NCI-H2196 (cell line): ENCODE measurements at regions not wholly inside any gene's neighbourhood (a gene's known extent, or its start where the extent isn't known, plus 50 kb on each side); places are given as distances from the start of the nearest gene placed in this dataset.
"Not testable (repeated sequence)": the region's sequence is repeated elsewhere in the genome, so short reads cannot be mapped to it uniquely, and the experiment has no call there.

Source experiments
- DNase-seq: peaks from one replicate; lab custom pipeline; 2025; ENCODE audit not compliant: unreplicated experiment; lab: John Stamatoyannopoulos, UW

DNA sequence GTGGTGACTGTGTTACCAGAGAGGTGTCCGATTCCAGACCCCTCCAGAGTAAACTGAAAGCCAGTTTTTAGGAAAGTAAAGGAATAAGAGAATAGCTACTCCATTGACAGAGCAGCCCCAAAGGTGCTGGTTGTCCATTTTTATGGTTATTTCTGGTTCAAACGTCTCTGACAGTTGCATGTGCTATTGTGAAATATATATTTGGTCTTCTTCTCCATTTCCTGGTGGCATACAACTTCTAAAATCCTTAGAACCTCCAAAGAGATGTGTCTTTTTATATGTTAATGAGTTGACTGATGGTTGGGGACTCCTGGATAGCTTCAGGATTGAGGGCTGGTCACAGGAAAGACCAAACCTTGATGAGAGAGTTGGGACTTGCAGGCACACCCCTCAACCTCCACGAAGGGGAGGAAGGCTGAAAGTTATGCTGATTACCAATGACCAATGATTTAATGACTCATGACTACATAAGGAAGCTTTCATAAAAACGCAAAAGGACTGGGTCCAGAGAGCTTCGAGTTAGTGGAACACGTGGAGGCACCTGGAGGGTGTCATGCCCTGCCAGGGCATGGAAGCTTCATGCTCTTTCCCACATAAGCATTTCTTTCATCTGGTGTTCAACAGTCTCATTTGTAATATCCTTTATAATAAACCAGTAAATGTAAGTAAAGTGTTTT, 100.7 kb downstream of the SLC16A1 start:
- no peak for DNase-seq

DNA sequence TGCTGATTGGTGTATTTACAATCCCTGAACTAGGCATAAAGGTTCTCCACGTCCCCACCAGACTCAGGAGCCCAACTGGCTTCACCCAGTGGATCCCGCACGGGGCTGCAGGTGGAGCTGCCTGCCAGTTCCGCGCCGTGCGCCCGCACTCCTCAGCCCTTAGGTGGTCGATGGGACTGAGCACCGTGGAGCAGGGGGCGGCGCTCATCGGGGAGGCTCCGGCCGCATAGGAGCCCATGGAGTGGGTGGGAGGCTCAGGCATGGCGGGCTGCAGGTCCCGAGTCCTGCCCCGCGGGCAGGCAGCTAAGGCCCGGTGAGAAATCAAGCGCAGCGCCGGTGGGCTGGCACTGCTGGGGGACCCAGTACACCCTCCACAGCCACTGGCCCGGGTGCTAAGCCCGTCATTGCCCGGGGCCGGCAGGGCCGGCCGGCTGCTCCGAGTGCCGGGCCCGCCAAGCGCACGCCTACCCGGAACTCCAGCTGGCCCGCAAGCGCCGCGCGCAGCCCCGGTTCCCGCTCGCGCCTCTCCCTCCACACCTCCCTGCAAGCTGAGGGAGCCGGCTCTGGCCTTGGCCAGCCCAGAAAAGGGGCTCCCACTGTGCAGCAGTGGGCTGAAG, 101.5 kb downstream of the SLC16A1 start:
- not testable (repeated sequence) for DNase-seq

DNA sequence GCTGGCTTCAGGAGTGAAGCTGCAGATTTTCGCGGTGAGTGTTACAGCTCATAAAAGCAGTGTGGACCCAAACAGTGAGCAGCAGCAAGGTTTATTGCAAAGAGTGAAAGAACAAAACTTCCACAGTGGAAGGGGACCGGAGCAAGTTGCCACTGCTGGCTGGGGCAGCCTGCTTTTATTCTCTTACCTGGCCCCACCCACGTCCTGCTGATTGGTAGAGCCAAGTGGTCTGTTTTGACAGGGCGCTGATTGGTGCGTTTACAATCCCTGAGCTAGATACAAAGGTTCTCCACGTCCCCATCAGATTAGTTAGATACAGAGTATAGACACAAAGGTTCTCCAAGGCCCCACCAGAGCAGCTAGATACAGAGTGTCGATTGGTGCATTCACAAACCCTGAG, 102.1 kb downstream of the SLC16A1 start:
- not testable (repeated sequence) for DNase-seq

DNA sequence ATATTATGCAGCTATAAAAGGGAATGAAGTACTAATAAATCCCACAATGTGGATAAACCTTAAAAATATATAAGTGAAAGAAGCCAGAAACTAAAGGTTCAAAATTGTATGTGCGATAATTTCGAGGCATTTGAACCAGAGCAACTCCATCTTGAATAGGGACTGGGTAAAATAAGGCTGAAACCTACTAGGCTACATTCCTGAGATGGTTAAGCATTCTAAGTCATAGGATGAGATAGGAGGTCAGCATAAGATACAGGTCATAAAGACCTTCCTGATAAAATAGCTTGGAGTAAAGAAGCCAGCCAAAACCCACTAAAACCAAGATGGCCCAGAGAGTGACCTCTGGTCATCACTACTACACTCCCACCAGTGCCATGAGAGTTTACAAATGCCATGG, 103.1 kb downstream of the SLC16A1 start:
- DNase-seq, result no peak

DNA sequence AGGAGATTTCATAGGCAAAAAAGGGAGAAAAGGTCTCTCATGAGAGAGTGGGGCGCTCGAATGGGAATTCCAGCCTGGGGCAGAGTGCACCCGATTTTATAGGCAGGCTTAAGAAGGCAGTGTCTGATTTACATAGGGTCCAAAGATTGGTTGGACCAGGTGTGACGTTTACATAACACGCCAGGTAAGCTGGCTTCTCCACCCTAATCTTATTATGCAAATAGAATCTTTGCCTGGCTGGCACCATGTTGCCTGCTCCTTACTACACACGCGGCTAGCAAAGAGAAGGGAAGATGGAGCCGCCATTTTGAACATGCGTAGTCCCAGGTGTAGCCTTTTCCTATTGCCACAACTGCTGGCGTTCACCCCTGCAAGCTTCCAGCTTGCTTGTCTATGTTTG, 103.7 kb downstream of the SLC16A1 start:
- DNase-seq, result no peak

DNA sequence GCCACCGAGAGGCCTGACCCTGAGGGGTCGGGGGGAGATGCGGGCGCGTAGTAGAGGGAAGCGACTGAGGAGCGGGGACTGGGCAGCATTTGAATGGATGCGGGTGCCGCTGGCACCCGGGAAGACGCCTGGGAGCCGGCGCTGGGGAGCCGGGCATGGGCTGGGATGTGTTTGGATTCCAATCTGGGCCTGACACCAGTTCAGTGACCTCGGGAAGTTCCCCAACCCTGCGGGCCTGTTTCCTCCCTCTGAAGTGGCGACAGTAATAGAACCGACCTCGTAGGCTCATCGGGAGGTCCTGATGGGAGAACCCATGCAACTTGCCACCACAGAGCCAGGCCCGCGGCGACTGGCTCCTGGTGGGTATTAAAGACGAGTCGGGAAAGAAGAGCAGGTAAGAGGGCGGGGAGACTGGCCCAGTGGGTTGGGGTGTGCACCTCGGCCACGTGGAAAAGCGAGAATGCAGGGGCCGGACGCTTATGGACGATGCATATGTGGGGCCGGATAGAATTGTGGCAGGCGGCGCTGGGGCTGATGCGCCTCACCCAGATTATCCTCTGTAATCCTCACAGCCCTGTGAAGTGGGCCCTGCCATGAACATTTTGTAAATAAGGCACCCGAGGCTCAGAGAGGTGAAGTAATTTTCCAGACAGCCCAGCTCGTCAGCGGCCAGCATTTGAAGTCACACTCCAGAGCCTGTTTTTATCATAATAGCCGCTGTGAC, 105.8 kb downstream of the SLC16A1 start:
- DNase-seq, result no peak

DNA sequence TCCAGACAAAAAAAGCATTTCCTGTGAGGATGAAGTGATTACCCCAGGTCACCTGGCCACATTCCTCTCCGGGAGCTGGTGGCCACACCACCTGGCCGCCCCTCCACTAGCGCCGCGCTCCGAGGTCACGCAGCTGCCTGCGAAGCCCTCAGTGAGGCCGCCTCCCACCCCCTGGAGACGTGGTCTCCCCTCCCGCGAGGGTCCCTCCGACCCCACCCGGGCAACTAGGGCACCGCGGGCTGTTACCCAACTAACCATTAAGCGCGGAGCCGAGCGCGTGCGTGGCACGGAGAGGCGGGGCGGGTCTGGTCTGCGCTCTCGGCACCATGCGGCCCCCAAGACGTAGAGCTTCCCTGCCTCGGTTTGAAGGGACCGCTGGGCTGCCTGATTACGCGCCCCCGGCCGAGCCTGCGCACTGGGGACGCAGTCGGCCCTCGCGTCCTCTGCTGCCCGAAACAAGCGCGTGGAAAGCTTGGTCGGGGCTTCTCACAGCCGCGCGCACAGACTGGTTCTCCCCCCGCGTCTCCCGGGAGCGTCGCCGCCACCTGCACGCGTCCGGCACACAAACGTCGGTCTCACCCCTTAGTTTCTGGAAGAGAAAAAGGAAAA, 106.5 kb downstream of the SLC16A1 start:
- no peak for DNase-seq

DNA sequence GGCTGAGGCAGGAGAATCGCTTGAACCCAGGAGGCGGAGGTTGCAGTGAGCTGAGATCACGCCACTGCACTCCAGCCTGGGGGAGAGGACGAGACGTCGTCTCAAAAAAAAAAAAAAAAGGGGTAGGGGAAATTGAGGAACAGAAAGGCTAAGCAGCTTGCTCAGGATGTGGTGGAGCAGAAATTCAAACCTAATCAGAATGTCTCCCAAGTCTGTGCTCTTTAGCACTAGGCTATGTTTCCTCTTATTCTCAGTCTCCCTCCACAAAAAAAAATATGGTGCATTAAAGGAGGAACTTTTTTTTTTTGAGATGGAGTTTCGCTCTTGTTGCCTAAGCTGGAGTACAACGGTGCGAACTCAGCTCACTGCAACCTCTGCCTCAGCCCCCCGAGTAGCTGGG, 114.2 kb downstream of the SLC16A1 start:
- DNase-seq, result no peak

DNA sequence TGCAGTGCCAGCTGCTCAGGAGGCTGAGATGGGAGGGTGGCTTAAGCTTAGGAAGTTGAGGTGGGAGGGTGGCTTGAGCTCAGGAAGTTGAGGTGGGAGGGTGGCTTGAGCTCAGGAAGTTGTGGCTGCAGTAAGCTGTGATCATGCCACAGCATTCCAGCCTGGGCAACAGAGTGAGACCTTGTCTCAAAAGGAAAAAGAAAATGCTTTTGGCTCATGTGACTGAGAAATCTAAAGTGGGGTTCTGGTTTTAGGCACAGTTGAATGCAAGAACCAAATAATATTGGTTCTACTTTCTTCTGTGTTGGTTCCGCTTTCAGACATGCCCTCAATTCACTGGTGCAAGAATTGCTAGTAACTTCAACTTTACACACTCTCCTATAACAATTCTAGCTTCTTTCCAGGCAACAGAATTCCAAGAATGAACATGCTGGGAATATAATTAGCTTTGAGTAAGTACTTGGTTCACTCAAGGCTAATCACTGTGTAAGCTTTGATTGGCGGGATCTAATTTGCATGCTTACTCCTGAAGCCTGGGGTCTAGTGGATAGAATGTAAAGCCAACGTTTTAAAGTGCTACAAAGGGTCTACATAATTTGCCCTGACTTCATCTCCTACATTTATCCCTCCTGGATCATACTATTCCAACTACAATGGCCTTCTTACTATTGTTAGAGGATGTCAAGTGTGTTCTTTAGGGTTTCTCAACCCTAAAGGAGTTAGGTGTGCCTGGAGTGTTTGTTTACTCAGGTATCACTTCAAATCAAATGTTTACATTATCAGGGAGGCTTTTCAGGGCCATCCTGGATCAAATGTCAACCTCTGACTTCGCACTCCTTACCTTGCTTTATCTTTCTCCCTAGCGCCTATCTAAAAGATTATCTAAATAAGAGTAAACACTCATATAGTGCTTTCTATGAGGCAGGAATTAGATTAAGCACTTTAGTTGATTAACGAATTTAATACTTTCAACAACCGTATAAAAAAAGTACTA, 115.1 kb downstream of the SLC16A1 start:
- no peak for DNase-seq

DNA sequence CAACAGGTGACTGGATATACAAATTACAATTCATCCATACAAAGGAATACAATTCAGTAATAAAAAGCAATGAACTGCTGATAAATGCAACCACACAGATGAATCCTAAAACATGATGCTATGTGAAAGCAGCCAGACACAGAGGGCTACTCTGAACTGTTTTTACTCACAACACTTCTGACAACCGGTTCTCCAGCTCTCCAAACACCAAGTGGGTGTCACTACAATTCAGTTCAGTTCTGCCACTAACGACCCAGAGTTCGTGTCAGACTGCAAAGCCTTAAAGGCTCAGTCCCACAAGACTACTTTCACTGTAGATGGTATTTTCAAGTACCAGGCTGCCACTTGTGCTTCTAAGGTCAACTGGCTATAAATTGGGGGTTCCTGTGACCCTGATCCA, 119.4 kb downstream of the SLC16A1 start:
- no peak for DNase-seq

DNA sequence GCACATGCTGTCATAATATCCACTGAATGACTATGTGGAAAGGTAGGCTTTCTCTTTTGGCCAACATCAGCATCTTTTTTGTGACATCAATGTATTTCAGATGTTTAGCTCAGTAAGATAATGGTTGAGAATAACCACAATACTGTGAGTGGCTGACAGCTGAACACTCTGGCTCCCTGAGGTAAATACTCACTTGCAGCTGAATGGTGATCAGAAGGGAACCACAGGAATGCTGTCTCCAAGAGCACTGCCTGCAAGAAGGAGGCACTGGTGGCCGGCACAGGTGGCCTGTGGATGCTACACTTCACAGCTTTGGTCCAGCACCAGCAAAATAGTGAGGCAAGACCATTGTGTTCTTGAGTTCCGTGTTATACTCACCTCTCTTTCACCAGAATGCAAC, 118.7 kb upstream of the PPM1J start:
- DNase-seq, result no peak

DNA sequence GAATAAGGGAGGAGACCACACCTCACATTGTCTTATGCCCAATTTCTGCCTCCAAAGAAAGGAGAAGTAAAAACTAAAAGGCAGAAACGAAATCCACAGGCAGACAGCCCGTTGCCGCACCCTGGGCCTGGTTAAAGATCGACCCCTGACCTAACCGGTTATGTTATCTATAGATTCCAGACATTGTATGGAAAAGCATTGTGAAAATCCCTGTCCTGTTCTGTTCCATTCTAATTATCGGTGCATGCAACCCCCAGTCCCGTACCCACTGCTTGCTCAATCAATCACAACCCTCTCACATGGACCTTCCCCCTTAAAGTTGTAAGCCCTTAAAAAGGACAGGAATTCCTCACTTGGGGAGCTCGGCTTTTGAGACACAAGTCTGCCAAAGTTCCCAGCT, 117.1 kb upstream of the PPM1J start:
- DNase-seq, result not testable (repeated sequence)

DNA sequence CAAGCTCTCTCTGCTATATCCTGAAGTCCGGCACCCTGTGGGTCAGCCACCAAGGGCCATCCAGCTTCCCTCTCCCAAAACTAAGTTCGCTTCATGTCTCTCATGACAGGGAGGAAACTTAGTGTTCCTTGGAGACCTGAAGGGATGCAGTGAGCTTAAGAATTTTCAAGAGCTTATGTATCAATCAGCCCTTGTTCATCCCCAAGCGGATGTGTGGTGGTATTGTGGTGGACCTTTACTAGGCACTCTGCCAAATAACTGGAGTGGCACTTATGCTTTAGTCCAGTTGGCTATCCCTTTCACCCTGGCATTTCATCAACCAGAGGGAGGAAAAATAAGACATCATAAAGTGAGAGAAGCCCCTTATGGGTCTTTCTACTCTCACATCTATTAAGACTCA, 114.6 kb upstream of the PPM1J start:
- not testable (repeated sequence) for DNase-seq

DNA sequence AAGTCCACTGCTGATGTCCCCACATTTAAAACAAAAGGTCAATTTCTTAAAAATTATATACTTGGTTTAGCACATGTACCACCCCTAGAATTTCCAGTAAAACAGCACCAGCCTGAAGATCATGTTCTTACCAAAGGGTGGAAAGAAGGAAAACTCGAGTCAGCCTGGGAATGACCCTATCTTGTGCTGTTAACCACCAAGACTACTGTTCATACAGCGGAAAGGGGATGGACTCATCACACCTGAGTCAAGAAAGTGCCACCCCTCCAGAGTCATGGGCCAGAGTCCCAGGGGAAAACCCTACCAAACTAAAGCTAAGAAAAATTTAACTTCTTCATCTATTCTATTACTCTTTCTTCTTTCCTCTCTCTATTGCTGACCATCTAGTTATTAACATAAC, 113.6 kb upstream of the PPM1J start:
- DNase-seq, result no peak

DNA sequence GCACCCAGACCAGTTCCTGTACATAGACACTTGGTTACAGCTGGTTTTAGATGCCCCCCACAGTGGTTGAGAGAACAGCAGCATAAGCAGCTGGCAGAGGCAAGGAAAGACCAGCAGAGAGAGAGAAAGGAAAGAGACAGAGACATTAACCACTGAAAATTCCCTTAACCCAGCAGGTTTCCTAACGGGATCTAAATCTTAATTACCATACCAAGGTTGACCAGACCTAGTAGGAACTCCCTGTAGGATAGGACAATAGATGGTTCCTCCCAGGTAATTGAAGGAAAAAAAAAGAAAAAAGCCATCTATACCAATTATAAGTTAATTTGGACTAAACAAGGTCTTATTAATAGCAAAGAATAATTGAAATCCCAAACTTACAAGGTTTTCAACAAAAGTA, 112.3 kb upstream of the PPM1J start:
- not testable (repeated sequence) for DNase-seq

DNA sequence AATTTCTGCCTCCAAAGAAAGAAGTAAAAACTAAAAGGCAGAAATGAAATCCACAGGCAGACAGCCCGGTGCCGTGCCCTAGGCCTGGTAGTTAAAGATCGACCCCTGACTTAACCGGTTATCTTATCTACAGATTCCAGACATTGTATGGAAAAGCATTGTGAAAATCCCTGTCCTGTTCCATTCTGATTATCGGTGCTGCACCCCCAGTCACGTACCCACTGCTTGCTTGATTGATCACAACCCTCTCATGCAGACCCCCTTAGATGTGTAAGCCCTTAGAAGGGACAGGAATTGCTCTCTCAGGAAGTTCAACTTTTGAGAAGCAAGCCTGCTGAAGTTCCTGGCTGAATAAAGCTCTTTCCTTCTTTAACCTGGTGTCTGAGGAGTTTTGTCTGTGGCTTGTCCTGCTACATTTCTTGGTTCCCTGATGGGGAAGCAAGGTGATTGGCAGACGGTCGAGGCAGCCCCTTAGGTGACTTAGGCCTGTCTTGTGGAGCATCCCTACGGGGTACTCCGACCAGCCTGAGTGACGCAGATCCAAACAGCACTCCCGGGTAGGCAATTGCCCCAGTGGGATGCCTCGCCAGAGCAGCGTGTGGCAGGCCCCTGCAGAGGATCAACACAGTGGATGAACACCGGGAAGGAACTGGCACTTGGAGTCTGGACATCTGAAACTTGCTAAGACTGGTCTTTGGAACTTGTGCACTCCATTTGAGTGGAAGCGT, 111.2 kb upstream of the PPM1J start:
- no peak for DNase-seq

DNA sequence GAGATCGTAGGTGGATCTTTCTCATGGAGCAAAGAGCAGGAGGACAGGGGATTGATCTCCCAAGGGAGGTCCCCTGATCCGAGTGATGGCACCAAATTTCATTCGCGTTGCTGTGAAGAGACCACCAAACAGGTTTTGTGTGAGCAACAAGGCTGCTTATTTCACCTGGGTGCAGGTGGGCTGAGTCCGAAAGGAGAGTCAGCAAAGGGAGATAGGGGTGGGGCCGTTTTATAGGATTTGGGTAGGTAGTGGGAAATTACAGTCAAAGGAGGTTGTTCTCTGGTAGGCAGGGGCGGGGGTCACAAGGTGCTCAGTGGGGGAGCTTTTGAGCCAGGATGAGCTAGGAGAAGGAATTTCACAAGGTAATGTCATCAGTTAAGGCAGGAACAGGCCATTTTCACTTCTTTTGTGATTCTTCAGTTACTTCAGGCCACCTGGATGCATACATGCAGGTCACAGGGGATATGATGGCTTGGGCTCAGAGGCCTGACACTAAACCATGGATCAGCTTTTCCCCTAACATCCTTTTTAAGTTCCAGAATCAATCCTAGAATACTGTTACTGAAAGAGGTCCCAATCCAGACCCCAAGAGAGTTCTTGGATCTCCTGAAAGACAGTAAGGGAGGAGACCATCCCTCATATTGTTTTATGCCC, 110.6 kb upstream of the PPM1J start:
- not testable (repeated sequence) for DNase-seq

DNA sequence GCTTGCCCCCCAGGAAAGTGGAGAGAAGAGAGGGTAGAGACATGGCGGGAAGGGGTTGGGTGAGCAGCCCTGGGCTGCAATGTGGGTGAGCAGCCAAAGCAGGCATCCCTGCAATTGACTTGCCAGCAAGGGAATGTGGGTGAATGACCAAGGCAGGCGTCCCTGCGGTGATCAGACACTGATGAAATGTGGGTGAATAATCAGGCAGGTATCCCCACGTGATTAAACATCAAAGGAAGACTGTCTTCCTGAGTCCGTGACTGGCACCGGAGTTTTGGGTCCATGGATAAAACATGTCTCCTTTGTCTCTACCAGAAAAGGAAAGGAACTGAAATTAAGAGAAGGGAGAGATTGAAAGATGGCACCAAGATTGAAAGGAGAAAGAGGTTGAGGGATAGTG, 109.9 kb upstream of the PPM1J start:
- not testable (repeated sequence) for DNase-seq

DNA sequence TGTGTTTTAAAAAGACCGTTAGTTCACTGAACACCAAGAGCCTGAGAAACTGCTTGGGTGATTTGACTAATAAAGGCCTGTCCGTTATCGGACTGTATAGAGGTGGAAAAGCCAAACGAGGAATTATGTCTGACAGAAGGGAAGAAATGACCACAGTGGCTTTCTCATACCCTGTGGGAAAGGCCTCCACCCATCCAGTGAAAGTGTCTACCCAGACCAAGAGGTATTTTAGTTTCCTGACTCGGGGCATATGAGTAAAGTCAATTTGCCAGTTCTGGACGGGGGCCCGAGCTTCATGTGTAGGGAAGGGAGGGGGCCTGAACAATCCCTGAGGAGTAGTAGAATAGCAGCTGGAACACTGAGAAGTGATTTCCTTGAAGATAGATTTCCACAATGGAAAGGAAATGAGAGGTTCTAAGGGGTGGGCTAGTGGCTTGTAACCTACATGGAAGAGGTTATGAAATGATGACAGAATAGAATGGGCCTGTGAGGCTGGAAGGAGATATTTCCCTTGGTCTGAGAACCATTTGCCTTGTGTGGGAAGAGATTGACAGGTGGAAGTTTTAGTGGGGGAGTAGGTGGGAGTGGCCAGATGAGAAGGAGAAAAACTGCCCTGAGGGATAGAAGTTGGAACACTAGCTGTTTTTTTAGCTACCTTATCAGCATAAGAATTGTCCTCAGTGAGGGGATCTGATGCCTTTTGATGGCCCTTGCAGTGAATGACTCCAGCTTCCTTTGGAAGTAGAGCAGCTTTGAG, 106.4 kb upstream of the PPM1J start:
- DNase-seq, result not testable (repeated sequence)
